Fibroblast of pulmonary artery (primary cell): ENCODE measurements at regions not wholly inside any gene's neighbourhood (a gene's known extent, or its start where the extent isn't known, plus 50 kb on each side); places are given as distances from the start of the nearest gene placed in this dataset.
"Not testable (repeated sequence)": the region's sequence is repeated elsewhere in the genome, so short reads cannot be mapped to it uniquely, and the experiment has no call there.

Experiments used
- DNase-seq: peaks from one replicate; pipeline ENCODE4 v3.0.0-alpha.2; 2010; ENCODE audit warnings: low read depth
- H3K4me3 ChIP-seq: replicated peaks from 2 replicates; pipeline ENCODE4 v1.5.1; 2011; ENCODE audit warnings: low read depth, mild to moderate bottlenecking, control low read depth, low read length, moderate library complexity
- TF ChIP-seq, protein P1 (sequence below): IDR thresholded peaks from 2 replicates; pipeline ENCODE4 v1.5.1; 2011; ENCODE audit warnings: mild to moderate bottlenecking, control low read depth, low read length, inconsistent platforms; ENCODE audit errors: missing control alignments

DNA sequence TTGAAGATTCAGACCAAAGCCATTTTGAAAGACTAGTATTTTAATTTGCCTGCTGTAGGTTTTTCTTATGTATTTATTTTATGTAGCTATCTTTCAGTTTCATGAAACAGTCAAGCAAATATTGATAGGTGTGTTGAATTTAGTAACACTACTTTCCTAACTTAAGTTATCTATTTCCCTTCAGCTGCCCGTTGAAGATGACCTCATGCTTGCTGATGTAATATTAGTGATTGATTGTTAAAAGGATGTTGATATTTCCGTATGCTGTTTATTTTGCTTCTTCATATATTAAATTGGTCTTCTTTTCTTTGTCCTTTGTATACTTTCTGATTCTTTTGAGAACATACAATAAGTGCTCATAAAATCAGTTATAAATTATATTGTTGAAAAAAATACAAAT lies 86.8 kb upstream of the CHORDC1 start:
- H3K4me3 ChIP-seq, result no peak overlapping the region
- TF ChIP-seq, protein P1, sequence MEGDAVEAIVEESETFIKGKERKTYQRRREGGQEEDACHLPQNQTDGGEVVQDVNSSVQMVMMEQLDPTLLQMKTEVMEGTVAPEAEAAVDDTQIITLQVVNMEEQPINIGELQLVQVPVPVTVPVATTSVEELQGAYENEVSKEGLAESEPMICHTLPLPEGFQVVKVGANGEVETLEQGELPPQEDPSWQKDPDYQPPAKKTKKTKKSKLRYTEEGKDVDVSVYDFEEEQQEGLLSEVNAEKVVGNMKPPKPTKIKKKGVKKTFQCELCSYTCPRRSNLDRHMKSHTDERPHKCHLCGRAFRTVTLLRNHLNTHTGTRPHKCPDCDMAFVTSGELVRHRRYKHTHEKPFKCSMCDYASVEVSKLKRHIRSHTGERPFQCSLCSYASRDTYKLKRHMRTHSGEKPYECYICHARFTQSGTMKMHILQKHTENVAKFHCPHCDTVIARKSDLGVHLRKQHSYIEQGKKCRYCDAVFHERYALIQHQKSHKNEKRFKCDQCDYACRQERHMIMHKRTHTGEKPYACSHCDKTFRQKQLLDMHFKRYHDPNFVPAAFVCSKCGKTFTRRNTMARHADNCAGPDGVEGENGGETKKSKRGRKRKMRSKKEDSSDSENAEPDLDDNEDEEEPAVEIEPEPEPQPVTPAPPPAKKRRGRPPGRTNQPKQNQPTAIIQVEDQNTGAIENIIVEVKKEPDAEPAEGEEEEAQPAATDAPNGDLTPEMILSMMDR, result no peak
- no peak for DNase-seq

DNA sequence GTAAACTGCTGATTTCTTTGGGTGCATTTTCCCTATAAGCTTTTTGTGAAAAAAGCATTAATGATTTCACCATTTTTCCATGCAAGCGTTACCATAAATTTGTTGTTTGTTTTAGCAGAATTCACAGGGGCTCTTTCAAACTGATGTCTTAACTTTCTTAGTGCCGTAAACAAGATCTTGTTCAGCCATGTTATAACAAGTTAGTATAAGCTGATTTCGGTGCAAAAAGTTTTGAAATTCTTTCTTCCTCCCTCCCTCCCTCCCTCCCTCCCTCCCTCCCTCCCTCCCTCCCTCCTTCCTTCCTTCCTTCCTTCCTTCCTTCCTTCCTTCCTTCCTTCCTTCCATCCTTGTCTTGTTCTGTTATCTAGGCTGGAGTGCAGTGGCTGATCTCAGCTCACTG lies 71.7 kb upstream of the CHORDC1 start:
- no peak for DNase-seq
- TF ChIP-seq, protein P1, result no peak
- no peak overlapping the region for H3K4me3 ChIP-seq

DNA sequence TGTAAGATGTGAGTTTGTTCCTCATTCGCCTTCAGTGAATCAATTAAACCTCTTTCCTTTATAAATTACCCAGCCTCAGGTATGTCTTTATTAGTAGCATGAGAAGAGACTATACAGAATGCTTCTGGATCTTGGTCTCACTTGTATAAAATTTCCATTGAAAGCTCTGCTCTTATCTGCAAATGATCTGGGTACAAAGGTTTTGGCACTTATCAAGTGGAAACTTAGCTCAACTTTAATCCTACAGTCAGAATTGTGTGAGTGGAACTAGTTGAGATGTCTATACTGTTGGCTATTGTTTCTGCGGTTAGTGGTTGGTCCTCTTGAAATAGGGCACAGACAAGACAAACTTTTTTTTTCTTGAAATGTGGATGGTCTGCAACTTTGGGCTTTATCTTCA lies 71.2 kb upstream of the CHORDC1 start:
- no peak overlapping the region for H3K4me3 ChIP-seq
- TF ChIP-seq, protein P1, result no peak
- DNase-seq, result no peak

DNA sequence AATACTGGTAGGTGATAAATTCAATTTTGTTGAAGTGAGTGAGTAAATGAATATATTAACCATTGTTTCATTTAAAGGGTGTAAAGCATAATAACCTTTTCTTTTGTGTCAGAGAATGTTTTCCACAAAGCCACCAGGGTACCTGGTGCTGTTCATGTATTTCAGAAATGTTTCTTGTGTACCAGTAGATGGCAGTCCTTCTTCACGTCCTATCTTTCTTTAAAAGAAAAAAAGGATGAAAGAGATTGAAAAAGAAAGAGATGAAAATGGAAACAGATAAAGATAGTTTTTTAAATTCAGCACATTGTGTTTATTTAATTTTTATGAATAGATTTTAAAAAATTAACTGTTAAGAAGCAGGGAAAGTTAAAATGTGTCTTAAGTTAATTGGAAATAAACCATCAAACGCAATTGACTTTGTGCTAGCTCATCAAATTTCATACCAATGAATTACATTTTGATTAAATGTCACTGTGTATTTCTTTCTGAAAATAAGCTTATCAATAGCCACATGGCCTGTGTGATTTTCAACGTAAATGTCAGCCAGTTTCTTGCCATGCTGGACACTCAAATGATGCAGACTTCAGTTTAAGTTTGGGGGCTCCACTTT lies 65.5 kb upstream of the CHORDC1 start:
- no peak overlapping the region for H3K4me3 ChIP-seq
- peak; percentile 17 for DNase-seq
- TF ChIP-seq, protein P1, result peak; percentile 46

DNA sequence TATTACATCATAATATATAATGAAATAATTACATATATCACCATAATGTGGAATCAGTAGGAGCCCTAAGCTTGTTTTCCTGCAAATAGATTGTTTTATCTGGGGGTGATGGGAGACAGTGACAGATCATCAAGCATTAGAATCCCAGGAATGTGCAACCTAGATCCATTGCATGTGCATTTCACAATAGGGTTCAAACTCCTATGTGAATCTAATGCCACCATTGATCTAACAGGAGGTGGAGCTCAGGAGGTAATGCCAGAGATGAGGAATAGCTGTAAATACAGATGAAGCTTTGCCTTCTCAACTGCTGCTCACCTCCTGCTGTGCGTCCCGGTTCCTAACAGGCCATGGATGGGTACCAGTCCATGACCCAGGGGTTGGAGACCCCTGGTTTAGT lies 63.8 kb upstream of the CHORDC1 start:
- H3K4me3 ChIP-seq, result no peak overlapping the region
- TF ChIP-seq, protein P1, result no peak
- no peak for DNase-seq

DNA sequence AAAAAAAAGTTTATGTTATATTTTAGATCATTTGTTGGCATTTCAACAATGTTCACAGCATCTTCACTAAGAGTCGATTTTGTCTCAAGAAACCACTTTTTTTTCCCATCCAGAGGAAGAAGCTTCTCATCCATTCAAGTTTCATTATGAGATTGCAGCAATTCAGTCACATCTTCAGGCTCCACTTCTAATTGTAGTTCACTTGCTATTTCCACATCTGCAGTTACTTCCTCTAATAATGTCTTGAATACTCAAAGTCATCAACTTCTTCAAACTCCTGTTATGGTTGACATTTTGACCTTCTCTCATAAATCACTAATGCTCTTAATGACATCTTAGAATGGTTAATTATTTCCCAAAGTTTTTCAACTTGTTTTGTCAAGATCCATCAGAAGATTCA lies 61.3 kb upstream of the CHORDC1 start:
- TF ChIP-seq, protein P1, result no peak
- no peak overlapping the region for H3K4me3 ChIP-seq
- DNase-seq, result no peak

DNA sequence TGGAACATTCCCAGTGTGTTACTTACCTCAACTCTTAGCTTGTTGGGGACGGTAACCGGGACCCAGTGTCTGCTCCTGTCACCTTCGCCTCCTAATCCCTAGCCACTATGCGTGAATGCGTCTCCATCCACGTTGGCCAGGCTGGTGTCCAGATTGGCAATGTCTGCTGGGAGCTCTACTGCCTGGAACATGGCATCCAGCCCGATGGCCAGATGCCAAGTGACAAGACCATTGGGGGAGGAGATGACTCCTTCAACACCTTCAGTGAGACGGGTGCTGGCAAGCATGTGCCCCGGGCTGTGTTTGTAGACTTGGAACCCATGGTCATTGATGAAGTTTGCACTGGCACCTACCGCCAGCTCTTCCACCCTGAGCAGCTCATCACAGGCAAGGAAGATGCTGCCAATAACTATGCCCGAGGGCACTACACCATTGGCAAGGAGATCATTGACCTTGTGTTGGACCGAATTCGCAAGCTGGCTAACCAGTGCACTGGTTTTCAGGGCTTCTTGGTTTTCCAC lies 59.8 kb upstream of the CHORDC1 start:
- not testable (repeated sequence) for DNase-seq, H3K4me3 ChIP-seq

DNA sequence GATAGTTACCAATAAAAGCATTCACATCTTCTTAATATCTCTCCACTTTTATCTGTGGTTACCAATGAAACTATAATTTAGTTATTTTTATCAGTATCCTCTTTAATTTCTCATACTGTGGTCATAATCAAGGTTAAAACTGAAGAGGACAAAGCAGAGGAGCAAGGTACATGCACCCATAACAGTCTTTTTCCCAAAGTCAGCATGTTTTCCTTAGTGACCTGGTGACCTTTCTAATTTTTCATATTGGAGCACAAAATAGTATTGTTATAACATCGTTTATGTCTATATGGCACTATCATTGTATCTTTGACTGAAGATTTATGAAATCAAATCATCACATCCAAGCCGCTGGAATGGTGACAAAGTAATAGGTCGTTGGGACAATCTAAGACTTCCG lies 51.5 kb upstream of the CHORDC1 start:
- no peak for DNase-seq
- TF ChIP-seq, protein P1, result no peak
- H3K4me3 ChIP-seq, result no peak overlapping the region
